ENCODE measurements at regions not wholly inside any gene's neighbourhood (a gene's known extent, or its start where the extent isn't known, plus 50 kb on each side); places are given as distances from the start of the nearest gene placed in this dataset.
"Not testable (repeated sequence)": the region's sequence is repeated elsewhere in the genome, so short reads cannot be mapped to it uniquely, and the experiment has no call there.

DNA sequence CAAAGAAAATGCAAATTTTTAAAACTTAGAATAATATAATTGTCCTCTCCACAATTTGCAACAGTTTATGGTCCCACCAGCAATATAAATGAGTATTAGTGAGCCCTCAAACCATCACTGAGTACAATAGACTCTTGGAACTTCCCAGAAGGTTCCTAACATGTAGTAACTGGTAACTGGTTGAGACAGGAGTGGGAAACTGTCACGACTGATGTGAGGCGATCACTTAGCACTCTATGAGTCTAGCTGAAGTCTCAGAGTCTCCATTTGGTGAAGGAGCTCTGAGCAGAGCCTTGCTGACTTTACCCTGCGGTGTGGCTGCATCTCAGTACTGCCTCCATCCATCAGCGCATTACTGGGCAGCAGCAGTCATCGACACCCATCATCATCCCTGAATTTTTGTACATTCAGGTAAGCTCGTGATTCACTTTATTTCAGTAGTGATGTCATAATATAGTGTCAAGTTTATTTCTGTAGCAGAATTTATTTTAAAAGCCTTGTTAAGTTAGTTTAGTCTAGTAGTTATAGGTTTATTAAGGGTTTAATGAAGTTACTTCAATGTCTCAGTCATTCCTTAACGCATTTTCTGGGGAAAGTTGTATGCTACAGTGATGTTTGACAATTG lies 76.6 kb upstream of the ABCA1 start:
- Histone ChIP-seq H3K27ac (no peak overlapping the region), H3K9me3 (no peaks in the 10 kb centered on the region), H3K4me1 (peaks cover 11% of the 10 kb centered on the region), H3K36me3 (no peaks in the 10 kb centered on the region), H3K4me3 (no peak overlapping the region), H3K27me3 (no peaks in the 10 kb centered on the region)
- no peak for DNase-seq (ENCODE audit: low spot score in 2 of 2)
- no peak for TF ChIP-seq POLR2A (IDR thresholded peaks at IDR 0.05)
- no peak for TF ChIP-seq POLR2AphosphoS5 (IDR thresholded peaks at IDR 0.05)
- TF ChIP-seq, protein P1, sequence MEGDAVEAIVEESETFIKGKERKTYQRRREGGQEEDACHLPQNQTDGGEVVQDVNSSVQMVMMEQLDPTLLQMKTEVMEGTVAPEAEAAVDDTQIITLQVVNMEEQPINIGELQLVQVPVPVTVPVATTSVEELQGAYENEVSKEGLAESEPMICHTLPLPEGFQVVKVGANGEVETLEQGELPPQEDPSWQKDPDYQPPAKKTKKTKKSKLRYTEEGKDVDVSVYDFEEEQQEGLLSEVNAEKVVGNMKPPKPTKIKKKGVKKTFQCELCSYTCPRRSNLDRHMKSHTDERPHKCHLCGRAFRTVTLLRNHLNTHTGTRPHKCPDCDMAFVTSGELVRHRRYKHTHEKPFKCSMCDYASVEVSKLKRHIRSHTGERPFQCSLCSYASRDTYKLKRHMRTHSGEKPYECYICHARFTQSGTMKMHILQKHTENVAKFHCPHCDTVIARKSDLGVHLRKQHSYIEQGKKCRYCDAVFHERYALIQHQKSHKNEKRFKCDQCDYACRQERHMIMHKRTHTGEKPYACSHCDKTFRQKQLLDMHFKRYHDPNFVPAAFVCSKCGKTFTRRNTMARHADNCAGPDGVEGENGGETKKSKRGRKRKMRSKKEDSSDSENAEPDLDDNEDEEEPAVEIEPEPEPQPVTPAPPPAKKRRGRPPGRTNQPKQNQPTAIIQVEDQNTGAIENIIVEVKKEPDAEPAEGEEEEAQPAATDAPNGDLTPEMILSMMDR (IDR thresholded peaks at IDR 0.05): no peak
- no peak for TF ChIP-seq EP300 (IDR thresholded peaks at IDR 0.05)
- 85% methylated on average over 7 of the region's 7 CpGs for WGBS

DNA sequence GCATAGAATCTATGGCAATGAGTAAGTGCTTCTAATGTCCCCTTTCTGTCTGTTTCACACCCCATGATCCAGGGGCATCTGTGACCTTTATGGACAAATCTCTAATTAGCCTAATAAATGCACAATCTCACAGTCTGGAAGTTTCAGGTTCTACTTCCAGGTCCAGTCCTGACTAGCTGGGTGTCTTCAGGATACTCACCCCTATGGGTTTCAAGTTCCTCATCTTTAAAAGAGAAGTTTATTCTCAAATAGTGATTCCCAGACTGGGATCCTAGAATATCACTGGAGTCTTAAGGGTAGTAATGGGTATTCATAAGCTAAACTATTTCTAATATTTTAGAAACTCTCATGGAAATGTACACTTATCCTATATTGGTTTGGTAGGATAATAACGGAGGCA lies 77.2 kb upstream of the ABCA1 start:
- 100% methylated on average over 1 of the region's 1 CpG for WGBS
- Histone ChIP-seq H3K9me3 (no peaks in the 10 kb centered on the region), H3K36me3 (no peaks in the 10 kb centered on the region), H3K4me3 (no peak overlapping the region), H3K27me3 (no peaks in the 10 kb centered on the region), H3K4me1 (peaks cover 11% of the 10 kb centered on the region), H3K27ac (no peak overlapping the region)
- no peak for DNase-seq (ENCODE audit: low spot score in 2 of 2)
- TF ChIP-seq POLR2AphosphoS5 (IDR thresholded peaks at IDR 0.05) (no peak), EP300 (IDR thresholded peaks at IDR 0.05) (no peak), POLR2A (IDR thresholded peaks at IDR 0.05) (no peak)
- TF ChIP-seq, protein P1 (IDR thresholded peaks at IDR 0.05): no peak

GRCh38 chr9:105006514-105006913 lies 78.6 kb upstream of the ABCA1 start:
- Histone ChIP-seq H3K4me1 (peaks cover 11% of the 10 kb centered on the region), H3K36me3 (no peaks in the 10 kb centered on the region), H3K27ac (no peak overlapping the region), H3K9me3 (no peaks in the 10 kb centered on the region), H3K4me3 (no peak overlapping the region), H3K27me3 (no peaks in the 10 kb centered on the region)
- TF ChIP-seq POLR2A (IDR thresholded peaks at IDR 0.05) (no peak), EP300 (IDR thresholded peaks at IDR 0.05) (no peak), POLR2AphosphoS5 (IDR thresholded peaks at IDR 0.05) (no peak)
- TF ChIP-seq, protein P1 (IDR thresholded peaks at IDR 0.05): no peak
- WGBS: 85% methylated on average over 2 of the region's 2 CpGs
- no peak for DNase-seq (ENCODE audit: low spot score in 2 of 2)

- TF ChIP-seq, protein P1 (IDR thresholded peaks at IDR 0.05): no peak
- no peak for TF ChIP-seq POLR2A (IDR thresholded peaks at IDR 0.05)
- TF ChIP-seq EP300 (IDR thresholded peaks at IDR 0.05): no peak
- no peak for TF ChIP-seq POLR2AphosphoS5 (IDR thresholded peaks at IDR 0.05)
- DNase-seq (ENCODE audit: low spot score in 2 of 2): peak in 1 of 2 donors; percentile 72
- 27% methylated on average over 2 of the region's 2 CpGs for WGBS
- H3K4me1 ChIP-seq: peaks cover 11% of the 10 kb centered on the region
- peak overlapping the region; percentile 48 for H3K27ac ChIP-seq
- H3K27me3 ChIP-seq: no peaks in the 10 kb centered on the region
- no peaks in the 10 kb centered on the region for H3K9me3 ChIP-seq
- no peak overlapping the region for H3K4me3 ChIP-seq
- H3K36me3 ChIP-seq: no peaks in the 10 kb centered on the region
Measured at GRCh38 chr9:105007143-105007542, 79.2 kb upstream of the ABCA1 start.

- H3K36me3 ChIP-seq: not testable (repeated sequence)
- WGBS: 88% methylated on average over 3 of the region's 3 CpGs
Measured at GRCh38 chr9:105010089-105010488, 82.1 kb upstream of the ABCA1 start.

GRCh38 chr9:105021917-105022316 lies 94.0 kb upstream of the ABCA1 start:
- TF ChIP-seq, protein P1 (IDR thresholded peaks at IDR 0.05): no peak
- no peak for DNase-seq (ENCODE audit: low spot score in 2 of 2)
- H3K9me3 ChIP-seq: no peaks in the 10 kb centered on the region
- no peak overlapping the region for H3K27ac ChIP-seq
- no peak overlapping the region for H3K4me3 ChIP-seq
- WGBS: 95% methylated on average over 3 of the region's 3 CpGs
- no peaks in the 10 kb centered on the region for H3K4me1 ChIP-seq
- H3K36me3 ChIP-seq: no peaks in the 10 kb centered on the region
- no peaks in the 10 kb centered on the region for H3K27me3 ChIP-seq

More at GRCh38 chr9:105010089-105010488, 82.1 kb upstream of the ABCA1 start:
- peaks cover 11% of the 10 kb centered on the region for H3K4me1 ChIP-seq
- H3K4me3 ChIP-seq; H3K9me3 ChIP-seq; DNase-seq (ENCODE audit: low spot score in 2 of 2); H3K27me3 ChIP-seq; H3K27ac ChIP-seq: not testable (repeated sequence)

DNA sequence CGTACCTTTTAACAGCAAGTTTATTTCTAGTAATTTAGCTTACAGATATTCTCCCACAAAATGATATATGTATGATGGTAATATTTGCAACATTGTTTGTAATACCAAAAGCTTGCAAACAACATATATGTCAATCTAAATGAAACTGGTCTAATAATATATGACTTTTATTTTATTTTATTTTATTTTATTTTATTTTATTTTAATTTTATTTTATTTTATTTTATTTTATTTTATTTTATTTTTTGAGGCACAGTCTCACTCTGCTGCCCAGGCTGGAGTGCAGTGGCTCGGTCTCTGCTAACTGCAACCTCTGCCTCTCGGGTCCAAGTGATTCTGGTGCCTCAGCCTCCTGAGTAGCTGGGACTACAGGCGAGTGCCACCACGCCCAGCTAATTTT lies 94.6 kb upstream of the ABCA1 start:
- not testable (repeated sequence) for H3K27ac ChIP-seq; H3K27me3 ChIP-seq; H3K9me3 ChIP-seq; H3K36me3 ChIP-seq; H3K4me1 ChIP-seq; DNase-seq (ENCODE audit: low spot score in 2 of 2); H3K4me3 ChIP-seq
- 96% methylated on average over 5 of the region's 5 CpGs for WGBS

Measured in suprapubic skin (tissue), 4 donors.